Vagina (tissue), 2 donors: ENCODE measurements at regions not wholly inside any gene's neighbourhood (a gene's known extent, or its start where the extent isn't known, plus 50 kb on each side); places are given as distances from the start of the nearest gene placed in this dataset.

ENCODE experiments used
- POLR2A ChIP-seq, 2 donors: fragments of 450-650 bp; IDR thresholded peaks; one replicate each; pipeline ENCODE4 v1.6.1; 2017; ENCODE audit warnings: antibody characterized with exemption in 2 of 2, mild to moderate bottlenecking in 2 of 2, moderate library complexity in 2 of 2
- POLR2AphosphoS5 ChIP-seq, 2 donors: sonication (generic); formaldehyde crosslinking; IDR thresholded peaks; one replicate each; pipeline ENCODE4 v1.9.0; 2017; ENCODE audit warnings: antibody characterized with exemption in 2 of 2, mild to moderate bottlenecking in 2 of 2, low read depth in 1 of 2; ENCODE audit not compliant: insufficient read depth in 1 of 2
- TF ChIP-seq, protein P1 (sequence below), 3 experiments: fragments of 450-650 bp in 2 of 3; fragments of 200-600 bp in 1 of 3; sonication (generic) in 1 of 3; IDR thresholded peaks; one replicate each; pipeline ENCODE4 v1.5.1; 2017 to 2019; ENCODE audit warnings: antibody characterized with exemption in 3 of 3, mild to moderate bottlenecking in 2 of 3, moderate library complexity in 2 of 3

DNA sequence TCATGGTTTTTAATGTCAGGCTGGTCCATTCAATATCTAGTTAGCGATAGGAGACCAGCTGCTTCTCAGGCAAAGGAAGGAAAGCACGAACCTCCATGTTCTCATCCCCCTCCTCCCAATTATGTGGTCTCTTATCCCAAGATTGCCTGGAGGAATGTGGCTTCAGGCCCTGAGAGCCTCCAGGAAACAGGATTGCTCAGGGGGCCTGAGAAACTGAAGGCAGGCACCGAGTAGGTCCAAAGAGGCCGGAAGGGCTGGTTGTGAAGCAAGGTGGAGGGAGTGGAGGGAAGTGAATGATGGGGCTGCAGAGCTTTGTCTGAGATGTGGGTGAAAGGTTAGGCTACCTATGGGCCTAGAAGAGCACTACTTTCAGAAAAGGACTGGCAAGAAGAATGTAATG is 188.2 kb upstream of the DDHD1 start:
- TF ChIP-seq POLR2A (IDR thresholded peaks at IDR 0.05) (no peak), POLR2AphosphoS5 (IDR thresholded peaks at IDR 0.05; ENCODE audit: insufficient read depth in 1 of 2, low read depth in 1 of 2) (no peak)
- TF ChIP-seq, protein P1, sequence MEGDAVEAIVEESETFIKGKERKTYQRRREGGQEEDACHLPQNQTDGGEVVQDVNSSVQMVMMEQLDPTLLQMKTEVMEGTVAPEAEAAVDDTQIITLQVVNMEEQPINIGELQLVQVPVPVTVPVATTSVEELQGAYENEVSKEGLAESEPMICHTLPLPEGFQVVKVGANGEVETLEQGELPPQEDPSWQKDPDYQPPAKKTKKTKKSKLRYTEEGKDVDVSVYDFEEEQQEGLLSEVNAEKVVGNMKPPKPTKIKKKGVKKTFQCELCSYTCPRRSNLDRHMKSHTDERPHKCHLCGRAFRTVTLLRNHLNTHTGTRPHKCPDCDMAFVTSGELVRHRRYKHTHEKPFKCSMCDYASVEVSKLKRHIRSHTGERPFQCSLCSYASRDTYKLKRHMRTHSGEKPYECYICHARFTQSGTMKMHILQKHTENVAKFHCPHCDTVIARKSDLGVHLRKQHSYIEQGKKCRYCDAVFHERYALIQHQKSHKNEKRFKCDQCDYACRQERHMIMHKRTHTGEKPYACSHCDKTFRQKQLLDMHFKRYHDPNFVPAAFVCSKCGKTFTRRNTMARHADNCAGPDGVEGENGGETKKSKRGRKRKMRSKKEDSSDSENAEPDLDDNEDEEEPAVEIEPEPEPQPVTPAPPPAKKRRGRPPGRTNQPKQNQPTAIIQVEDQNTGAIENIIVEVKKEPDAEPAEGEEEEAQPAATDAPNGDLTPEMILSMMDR (IDR thresholded peaks at IDR 0.05), result no peak
